HCT116 (cell line): ENCODE measurements at regions not wholly inside any gene's neighbourhood (a gene's known extent, or its start where the extent isn't known, plus 50 kb on each side); places are given as distances from the start of the nearest gene placed in this dataset.

Source experiments
- ATF3 ChIP-seq: IDR thresholded peaks from 2 replicates; pipeline ENCODE4 v1.6.1; 2012
- CBX3 ChIP-seq: IDR thresholded peaks from 2 replicates; pipeline ENCODE4 v1.6.1; 2012; ENCODE audit warnings: low read depth
- CEBPB ChIP-seq: IDR thresholded peaks from 2 replicates; pipeline ENCODE4 v1.6.1; 2012; ENCODE audit warnings: low read depth
- EGR1 ChIP-seq: IDR thresholded peaks from 2 replicates; pipeline ENCODE4 v1.6.1; 2012; ENCODE audit warnings: low read depth
- FOSL1 ChIP-seq: IDR thresholded peaks from 2 replicates; pipeline ENCODE4 v1.6.1; 2012; ENCODE audit warnings: low read depth
- JUND ChIP-seq: IDR thresholded peaks from 2 replicates; pipeline ENCODE4 v1.6.1; 2012
- POLR2A ChIP-seq: IDR thresholded peaks from 2 replicates; pipeline ENCODE4 v1.7.0; 2011; ENCODE audit warnings: borderline replicate concordance; ENCODE audit not compliant: insufficient read depth, insufficient read length; ENCODE audit errors: extremely low read depth
- POLR2AphosphoS5 ChIP-seq: IDR thresholded peaks from 2 replicates; pipeline ENCODE4 v1.6.1; 2011; ENCODE audit warnings: mild to moderate bottlenecking, low read depth, low read length, moderate library complexity
- SIN3A ChIP-seq: IDR thresholded peaks from 2 replicates; pipeline ENCODE4 v1.6.1; 2012; ENCODE audit warnings: low read depth
- SP1 ChIP-seq: IDR thresholded peaks from 2 replicates; pipeline ENCODE4 v1.6.1; 2012; ENCODE audit warnings: low read depth
- TCF7L2 ChIP-seq: IDR thresholded peaks from 2 replicates; pipeline ENCODE4 v1.7.0; 2011; ENCODE audit warnings: borderline replicate concordance, inconsistent platforms; ENCODE audit not compliant: insufficient read depth, insufficient read length; ENCODE audit errors: extremely low read depth
- ZNF274 ChIP-seq: fragments of 200-500 bp; sonication (Bioruptor generic); IDR thresholded peaks from 2 replicates; pipeline ENCODE4 v1.6.1; 2014; ENCODE audit warnings: mild to moderate bottlenecking, low read depth, low read length, inconsistent platforms
- TF ChIP-seq, protein P1 (sequence below), 3 experiments: fragments of 200-600 bp in 1 of 3; sonication (generic) in 1 of 3; IDR thresholded peaks in 2 of 3; conservative IDR thresholded peaks in 1 of 3; 2 replicates each; pipeline ENCODE4 v1.5.1; 2012 to 2017; ENCODE audit warnings: low read depth in 2 of 3, low read length in 2 of 3, antibody characterized with exemption in 1 of 3, borderline replicate concordance in 1 of 3, control low read depth in 1 of 3, mild to moderate bottlenecking in 1 of 3, mixed read lengths in 1 of 3, mixed run types in 1 of 3, moderate library complexity in 1 of 3; ENCODE audit not compliant: insufficient read depth in 1 of 3
- TF ChIP-seq, protein P2 (sequence below): IDR thresholded peaks from 2 replicates; pipeline ENCODE4 v1.6.1; 2012

DNA sequence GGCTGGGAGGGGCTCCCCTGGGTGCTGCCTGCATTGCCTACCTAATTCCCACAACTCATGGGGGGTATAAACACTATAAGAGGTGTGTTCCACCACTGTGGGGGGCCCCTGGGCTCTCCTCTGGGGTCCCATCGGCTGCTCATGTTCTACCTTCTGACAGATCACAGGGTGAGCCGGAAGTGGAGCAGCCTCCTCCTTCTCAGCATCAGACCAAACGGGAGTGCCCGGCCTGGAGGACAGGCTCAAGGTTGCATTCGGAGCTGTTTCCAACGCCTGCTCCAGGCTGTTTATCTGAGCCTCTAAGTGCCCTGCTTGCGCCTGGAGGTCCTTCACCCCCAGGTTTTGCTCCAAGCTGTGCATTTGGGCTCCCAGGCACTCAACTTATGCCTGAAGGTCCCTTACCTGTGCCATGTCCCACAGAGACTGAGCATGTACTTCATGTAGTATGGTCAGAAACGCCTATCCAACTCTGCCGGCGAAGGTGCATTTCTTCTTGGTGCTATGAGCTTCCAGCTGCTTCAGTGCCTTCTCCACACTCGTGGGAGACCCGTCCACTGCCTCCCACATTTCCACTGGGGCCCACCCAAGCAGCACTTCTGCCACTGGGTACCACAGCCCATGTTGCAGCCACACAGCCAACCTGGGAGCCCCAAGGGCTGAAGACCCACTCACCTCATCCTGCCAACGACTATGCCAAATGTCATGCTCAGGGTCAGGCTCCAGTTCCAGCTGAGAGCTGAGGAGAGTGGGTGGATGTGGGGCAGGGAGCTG, 232.1 kb downstream of the IGSF11 start:
- TF ChIP-seq POLR2A (no peak), SP1 (no peak), FOSL1 (no peak), CEBPB (no peak), POLR2AphosphoS5 (no peak), JUND (no peak), SIN3A (no peak), ZNF274 (no peak), EGR1 (no peak), TCF7L2 (no peak), CBX3 (no peak), ATF3 (no peak)
- TF ChIP-seq, protein P1, sequence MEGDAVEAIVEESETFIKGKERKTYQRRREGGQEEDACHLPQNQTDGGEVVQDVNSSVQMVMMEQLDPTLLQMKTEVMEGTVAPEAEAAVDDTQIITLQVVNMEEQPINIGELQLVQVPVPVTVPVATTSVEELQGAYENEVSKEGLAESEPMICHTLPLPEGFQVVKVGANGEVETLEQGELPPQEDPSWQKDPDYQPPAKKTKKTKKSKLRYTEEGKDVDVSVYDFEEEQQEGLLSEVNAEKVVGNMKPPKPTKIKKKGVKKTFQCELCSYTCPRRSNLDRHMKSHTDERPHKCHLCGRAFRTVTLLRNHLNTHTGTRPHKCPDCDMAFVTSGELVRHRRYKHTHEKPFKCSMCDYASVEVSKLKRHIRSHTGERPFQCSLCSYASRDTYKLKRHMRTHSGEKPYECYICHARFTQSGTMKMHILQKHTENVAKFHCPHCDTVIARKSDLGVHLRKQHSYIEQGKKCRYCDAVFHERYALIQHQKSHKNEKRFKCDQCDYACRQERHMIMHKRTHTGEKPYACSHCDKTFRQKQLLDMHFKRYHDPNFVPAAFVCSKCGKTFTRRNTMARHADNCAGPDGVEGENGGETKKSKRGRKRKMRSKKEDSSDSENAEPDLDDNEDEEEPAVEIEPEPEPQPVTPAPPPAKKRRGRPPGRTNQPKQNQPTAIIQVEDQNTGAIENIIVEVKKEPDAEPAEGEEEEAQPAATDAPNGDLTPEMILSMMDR (IDR thresholded peaks at IDR 0.05 in 2 of 3, conservative IDR thresholded peaks at IDR 0.05 in 1 of 3; ENCODE audit: borderline replicate concordance in 1 of 3, insufficient read depth in 1 of 3, low read depth in 2 of 3, low read length in 2 of 3): no peak
- TF ChIP-seq, protein P2, sequence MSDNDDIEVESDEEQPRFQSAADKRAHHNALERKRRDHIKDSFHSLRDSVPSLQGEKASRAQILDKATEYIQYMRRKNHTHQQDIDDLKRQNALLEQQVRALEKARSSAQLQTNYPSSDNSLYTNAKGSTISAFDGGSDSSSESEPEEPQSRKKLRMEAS: no peak
